CD4-positive, alpha-beta T cell treated with Interferon gamma for 1 hour (primary cell): ENCODE measurements at regions not wholly inside any gene's neighbourhood (a gene's known extent, or its start where the extent isn't known, plus 50 kb on each side); places are given as distances from the start of the nearest gene placed in this dataset.

ENCODE experiments used
- DNase-seq: peaks from one replicate; pipeline ENCODE4 v3.0.0-alpha.2; 2020

- no peak for DNase-seq
Observed at GRCh38 chr11:10388101-10388500, 67.0 kb upstream of the AMPD3 start.

- no peak for DNase-seq
Observed at GRCh38 chr11:10388574-10388973, 66.5 kb upstream of the AMPD3 start.

- no peak for DNase-seq
Observed at GRCh38 chr11:10390375-10390774, 64.7 kb upstream of the AMPD3 start.

GRCh38 chr11:10392095-10393079 lies 62.7 kb upstream of the AMPD3 start:
- no peak for DNase-seq

- DNase-seq, result no peak
Observed at GRCh38 chr11:10394229-10395101, 60.6 kb upstream of the AMPD3 start.

GRCh38 chr11:10395166-10395897 lies 59.7 kb upstream of the AMPD3 start:
- no peak for DNase-seq

- DNase-seq, result no peak
Observed at GRCh38 chr11:10396771-10397170, 58.3 kb upstream of the AMPD3 start.

GRCh38 chr11:10397226-10397987 lies 57.7 kb upstream of the AMPD3 start:
- no peak for DNase-seq

GRCh38 chr11:10398525-10398924 lies 56.5 kb upstream of the AMPD3 start:
- peak; percentile 29 for DNase-seq

GRCh38 chr11:10400856-10401255 lies 54.2 kb upstream of the AMPD3 start:
- DNase-seq, result no peak

GRCh38 chr11:10401256-10401655 lies 53.8 kb upstream of the AMPD3 start:
- no peak for DNase-seq

GRCh38 chr11:10401696-10402392 lies 53.2 kb upstream of the AMPD3 start:
- DNase-seq, result no peak
